ENCODE measurements at regions not wholly inside any gene's neighbourhood (a gene's known extent, or its start where the extent isn't known, plus 50 kb on each side); places are given as distances from the start of the nearest gene placed in this dataset.
"Not testable (repeated sequence)": the region's sequence is repeated elsewhere in the genome, so short reads cannot be mapped to it uniquely, and the experiment has no call there.

- DNase-seq (ENCODE audit: low spot score): no peak
Measured at GRCh38 chr5:152527358-152528052, 122.4 kb upstream of the NMUR2 start.

GRCh38 chr5:152529440-152529839 lies 124.4 kb upstream of the NMUR2 start:
- no peak for DNase-seq (ENCODE audit: low spot score)

DNA sequence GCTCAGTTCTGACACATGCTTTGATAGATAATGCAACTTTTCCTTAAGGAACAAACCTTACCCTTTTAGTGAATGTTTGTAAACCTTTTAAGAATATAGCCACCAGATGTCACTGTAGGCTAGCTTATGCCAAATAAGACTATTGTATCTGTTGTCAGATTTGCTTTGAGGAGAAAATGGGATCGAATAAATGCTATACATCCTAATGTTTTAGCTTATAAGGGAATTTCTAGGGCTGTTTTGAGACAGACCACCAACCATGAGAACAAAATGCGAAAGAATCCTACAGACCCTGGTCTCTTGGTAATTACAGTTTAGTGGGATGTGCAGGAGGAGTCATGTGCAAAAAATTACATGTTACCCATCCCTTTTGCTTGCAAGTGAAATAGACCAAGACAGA lies 127.6 kb upstream of the NMUR2 start:
- DNase-seq (ENCODE audit: low spot score): no peak

GRCh38 chr5:152534641-152535040 lies 129.6 kb upstream of the NMUR2 start:
- DNase-seq (ENCODE audit: low spot score): no peak

DNA sequence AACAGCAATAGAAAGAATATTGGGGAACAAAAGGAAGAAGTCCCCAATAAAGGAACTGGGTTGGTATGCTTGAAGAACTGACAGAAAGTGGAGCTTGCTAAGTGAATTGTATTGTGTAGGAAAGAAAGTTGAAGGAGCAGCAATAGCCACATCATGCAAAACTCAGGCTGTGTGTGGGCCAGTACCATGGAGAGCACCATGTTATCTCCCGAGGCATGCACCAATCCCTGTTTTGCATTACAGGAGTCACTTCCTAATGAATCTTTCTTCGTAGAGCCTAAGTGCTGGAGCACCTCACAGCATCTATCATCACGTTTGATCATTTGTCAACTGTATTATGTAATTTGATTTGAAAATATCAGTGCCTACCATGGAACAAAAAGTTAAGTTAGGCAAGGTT lies 137.7 kb upstream of the NMUR2 start:
- peak; percentile 14 for DNase-seq (ENCODE audit: low spot score)

- DNase-seq (ENCODE audit: low spot score): no peak
Measured at GRCh38 chr5:152546493-152546892, 141.4 kb upstream of the NMUR2 start.

DNA sequence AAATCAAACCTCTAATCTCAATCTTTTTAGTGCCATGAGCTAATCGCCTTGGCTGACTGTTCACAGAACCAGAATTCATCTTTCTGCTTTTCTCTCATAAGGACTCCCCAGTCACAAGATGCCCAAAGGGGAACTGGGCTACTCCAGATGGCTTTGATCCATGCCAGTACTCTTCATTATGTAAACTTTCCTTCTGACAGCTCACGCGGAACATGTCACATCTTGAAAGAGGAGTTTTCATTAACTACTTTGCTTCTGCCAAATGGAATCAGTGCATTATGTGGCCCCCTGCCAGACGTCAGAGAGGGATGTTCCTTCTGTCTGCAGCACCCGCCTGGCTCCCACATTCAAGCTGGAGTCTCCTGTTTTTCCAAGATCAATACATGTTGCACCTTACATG lies 142.1 kb upstream of the NMUR2 start:
- no peak for DNase-seq (ENCODE audit: low spot score)

DNA sequence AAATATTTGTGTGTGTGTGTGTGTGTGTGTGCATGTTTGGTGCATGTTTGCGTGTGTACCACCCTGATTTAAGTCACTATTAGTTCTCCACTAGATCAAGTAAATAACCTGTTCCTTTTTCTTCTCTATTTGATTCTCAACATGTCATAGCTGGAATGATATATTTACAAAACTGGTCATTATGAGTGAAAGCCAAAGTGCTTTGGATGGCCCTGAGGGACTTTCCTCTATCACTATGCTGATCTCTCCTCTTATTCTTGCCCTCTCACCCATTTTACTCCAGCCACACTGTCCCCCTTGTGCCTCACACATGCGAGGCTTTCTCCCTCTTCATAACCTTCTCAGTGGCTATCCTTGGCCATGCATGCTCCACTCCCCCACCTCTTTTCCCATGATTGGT lies 144.6 kb upstream of the NMUR2 start:
- DNase-seq (ENCODE audit: low spot score): no peak

DNA sequence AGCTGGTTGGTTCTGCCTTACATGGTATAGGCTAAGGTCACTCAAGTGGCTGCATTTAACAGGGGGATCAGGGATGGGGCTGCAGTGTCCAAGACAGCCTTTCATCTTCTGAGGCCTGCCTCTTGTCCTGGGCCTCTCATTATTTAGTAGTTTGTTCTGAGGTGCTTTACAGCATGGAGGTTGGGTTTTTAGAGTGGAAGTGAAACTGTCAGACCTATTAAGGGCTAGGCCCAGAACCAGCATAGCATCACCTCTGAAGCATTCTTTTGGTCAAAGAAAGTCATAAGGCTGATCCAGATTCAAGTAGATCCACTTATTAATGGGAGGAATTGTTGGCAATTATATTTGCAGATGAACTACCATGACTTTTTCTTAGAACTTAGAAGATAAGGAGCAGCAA lies 146.0 kb upstream of the NMUR2 start:
- DNase-seq (ENCODE audit: low spot score): no peak

DNA sequence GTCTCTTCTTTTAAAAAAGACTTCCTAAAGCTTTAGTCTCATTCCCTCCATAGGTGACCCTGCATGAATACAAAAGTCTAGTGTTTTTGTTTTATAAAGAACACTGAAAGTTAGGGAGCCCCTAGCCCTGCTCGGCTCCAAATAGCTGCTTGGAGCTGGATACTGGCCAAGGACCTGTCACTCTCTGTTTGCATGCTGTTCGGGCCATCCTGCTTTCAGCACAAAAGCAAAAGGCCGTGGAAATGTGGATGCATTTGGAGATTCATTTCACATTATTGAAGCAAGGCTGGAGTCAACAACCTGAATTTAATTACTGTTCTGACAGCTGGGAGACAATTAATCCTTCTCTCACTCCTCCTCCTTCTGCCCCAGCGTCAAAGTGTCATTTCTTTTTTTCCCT lies 151.7 kb upstream of the NMUR2 start:
- no peak for DNase-seq (ENCODE audit: low spot score)

- DNase-seq (ENCODE audit: low spot score): peak; percentile 54
Measured at GRCh38 chr5:152560512-152561137, 155.5 kb upstream of the NMUR2 start.

DNA sequence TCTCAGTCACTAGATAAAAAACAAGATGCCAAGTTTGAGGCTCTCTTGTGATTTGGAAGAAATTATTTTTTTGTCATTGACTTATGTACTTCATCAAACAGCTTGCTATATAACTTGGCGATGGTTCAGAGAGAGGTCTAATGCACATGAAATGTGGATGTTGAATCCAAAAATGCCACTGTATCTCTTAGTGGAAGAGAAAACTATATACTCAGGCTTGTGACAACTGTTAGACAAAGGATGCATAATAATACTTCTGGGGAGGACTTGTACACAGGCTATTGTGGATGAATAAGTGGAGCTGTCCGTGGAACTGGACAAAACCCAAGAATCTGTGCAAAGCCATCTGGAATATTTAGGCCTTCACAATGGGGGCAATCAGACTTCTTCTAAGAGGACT lies 162.9 kb upstream of the NMUR2 start:
- no peak for DNase-seq (ENCODE audit: low spot score)

GRCh38 chr5:152572812-152573211 lies 167.7 kb upstream of the NMUR2 start:
- no peak for DNase-seq (ENCODE audit: low spot score)

- no peak for DNase-seq (ENCODE audit: low spot score)
Measured at GRCh38 chr5:152584103-152584502, 179.0 kb upstream of the NMUR2 start.

- DNase-seq (ENCODE audit: low spot score): no peak
Measured at GRCh38 chr5:152592416-152592815, 187.3 kb upstream of the NMUR2 start.

DNA sequence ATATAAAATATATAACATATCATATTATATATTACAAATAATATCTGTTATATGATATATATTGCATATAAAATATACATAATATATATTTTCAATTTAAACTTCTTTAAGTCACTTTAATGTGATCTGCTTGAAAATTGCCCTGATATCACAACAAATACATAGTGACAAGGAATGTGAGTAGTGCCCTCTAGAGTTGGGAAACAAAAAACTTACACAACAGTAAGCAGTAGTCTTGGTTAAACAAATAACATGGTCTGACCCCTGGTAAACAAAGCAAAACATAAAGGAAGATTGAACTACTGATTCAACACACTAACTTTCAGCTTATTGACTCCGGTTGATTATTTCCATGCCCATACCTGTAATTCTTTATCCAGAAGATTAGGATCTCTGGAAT lies 188.3 kb upstream of the NMUR2 start:
- no peak for DNase-seq (ENCODE audit: low spot score)

DNA sequence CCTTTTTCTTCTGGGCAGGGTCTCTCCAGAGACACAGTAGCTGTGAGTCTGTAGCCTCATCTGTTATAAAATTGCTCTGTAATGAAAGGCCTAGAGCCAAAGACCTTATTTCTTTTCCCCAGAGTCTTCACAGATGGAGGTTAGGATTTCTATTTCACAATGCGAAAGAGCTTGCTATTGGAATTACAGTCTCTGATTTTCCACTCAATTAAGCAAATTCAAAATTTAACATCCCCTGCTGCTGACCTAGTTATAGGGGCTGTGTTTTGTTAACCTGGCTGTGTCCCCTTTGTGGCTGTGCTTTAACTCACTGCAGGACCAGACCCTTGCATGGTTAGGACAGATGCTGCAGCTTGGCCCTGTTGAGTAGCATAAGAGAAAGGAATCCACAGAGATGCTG lies 190.3 kb upstream of the NMUR2 start:
- no peak for DNase-seq (ENCODE audit: low spot score)

- no peak for DNase-seq (ENCODE audit: low spot score)
Measured at GRCh38 chr5:152599096-152599495, 194.0 kb upstream of the NMUR2 start.

- no peak for DNase-seq (ENCODE audit: low spot score)
Measured at GRCh38 chr5:152601806-152602732, 197.0 kb upstream of the NMUR2 start.

GRCh38 chr5:152606050-152606449 lies 201.0 kb upstream of the NMUR2 start:
- DNase-seq (ENCODE audit: low spot score): not testable (repeated sequence)

DNA sequence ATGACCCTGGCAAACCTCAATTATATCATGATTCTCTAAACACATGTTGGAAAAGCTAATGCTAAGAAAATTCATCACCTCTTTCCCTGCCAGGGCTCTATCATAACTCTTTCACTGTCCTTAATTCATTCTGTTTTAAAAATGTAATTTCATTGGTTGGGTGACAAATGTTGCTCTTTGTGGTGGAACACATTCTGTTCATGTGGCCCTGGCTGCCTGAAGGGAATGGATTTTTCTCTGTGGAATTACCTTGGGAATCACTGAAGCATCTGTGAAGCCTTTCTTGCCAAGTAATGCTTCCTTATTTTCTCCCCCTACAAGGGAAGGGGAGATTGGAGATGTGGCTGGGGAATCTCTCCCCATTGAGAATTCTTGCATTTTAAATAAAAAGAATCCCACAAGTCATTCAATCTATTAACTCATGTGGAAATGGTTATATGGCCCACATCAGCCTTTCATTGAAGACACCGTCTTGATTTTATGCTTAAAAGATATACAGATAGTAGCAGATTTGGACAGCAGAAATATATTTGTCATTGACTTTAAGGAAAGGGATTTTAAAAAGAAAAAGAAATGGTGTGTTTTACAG lies 201.8 kb upstream of the NMUR2 start:
- no peak for DNase-seq (ENCODE audit: low spot score)

DNA sequence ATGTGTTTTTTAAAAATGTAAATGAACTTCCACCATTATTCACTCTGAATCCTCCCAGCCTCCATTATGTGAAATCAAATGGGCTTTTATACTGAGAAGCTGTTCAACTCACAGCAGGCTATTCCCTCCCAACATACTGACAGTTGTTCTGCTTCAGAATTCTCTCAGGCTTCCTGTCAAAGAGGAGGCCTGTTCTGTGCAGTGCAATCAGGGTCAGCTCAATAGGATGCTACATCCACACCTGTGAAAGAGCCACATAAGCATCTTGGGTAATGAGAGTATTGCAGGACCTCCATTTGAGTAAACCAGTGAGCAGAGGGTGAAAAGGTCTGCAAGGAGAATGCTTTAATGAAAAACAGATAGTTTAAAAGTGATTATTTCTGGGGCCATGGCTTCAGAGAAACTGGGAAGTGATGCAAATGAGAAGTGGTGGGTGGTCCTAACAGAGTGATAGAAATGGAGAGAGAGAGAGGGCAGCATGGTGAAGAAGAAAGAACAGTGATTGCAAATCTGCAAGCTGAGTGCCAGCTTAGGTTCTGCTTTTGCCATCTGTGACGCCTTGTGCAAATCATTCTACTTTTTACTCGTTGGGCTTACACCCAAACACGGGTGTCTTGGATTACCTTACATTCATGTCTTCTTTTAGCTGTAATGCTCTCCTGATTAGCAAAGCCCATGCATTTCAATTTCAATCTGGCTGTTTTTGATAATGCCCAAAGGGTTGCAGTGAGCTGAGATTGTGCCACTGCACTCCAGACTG lies 202.5 kb upstream of the NMUR2 start:
- no peak for DNase-seq (ENCODE audit: low spot score)

Data from mucosa of gallbladder (tissue), 1 donor.